ENCODE measurements at regions not wholly inside any gene's neighbourhood (a gene's known extent, or its start where the extent isn't known, plus 50 kb on each side); places are given as distances from the start of the nearest gene placed in this dataset.
"Not testable (repeated sequence)": the region's sequence is repeated elsewhere in the genome, so short reads cannot be mapped to it uniquely, and the experiment has no call there.

DNA sequence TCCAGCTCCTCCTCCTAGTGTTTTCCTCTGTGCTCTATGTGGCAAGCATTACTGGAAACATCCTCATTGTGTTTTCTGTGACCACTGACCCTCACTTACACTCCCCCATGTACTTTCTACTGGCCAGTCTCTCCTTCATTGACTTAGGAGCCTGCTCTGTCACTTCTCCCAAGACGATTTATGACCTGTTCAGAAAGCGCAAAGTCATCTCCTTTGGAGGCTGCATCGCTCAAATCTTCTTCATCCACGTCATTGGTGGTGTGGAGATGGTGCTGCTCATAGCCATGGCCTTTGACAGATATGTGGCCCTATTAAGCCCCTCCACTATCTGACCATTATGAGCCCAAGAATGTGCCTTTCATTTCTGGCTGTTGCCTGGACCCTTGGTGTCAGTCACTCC is 64.0 kb downstream of the OR4F15 start:
- H3K4me3 Mint-ChIP-seq; H3K4me1 Mint-ChIP-seq; ATAC-seq; CTCF ChIA-PET; H3K27ac Mint-ChIP-seq; H3K9me3 Mint-ChIP-seq (ENCODE audit: low read depth); POLR2A ChIA-PET; H3K27me3 Mint-ChIP-seq; H3K36me3 Mint-ChIP-seq (ENCODE audit: low read depth); DNase-seq; intact Hi-C loops (cut with DNase I, micrococcal nuclease): not testable (repeated sequence)

GRCh38 chr15:101877649-101878048 is 65.6 kb downstream of the OR4F15 start:
- H3K4me1 Mint-ChIP-seq; H3K27me3 Mint-ChIP-seq; H3K4me3 Mint-ChIP-seq; H3K9me3 Mint-ChIP-seq (ENCODE audit: low read depth); POLR2A ChIA-PET; intact Hi-C loops (cut with DNase I, micrococcal nuclease); H3K36me3 Mint-ChIP-seq (ENCODE audit: low read depth); ATAC-seq; H3K27ac Mint-ChIP-seq; CTCF ChIA-PET; DNase-seq: not testable (repeated sequence)

- H3K9me3 Mint-ChIP-seq (ENCODE audit: low read depth); H3K36me3 Mint-ChIP-seq (ENCODE audit: low read depth); intact Hi-C loops (cut with DNase I, micrococcal nuclease); H3K27ac Mint-ChIP-seq; DNase-seq; H3K4me3 Mint-ChIP-seq; CTCF ChIA-PET; H3K27me3 Mint-ChIP-seq; POLR2A ChIA-PET; H3K4me1 Mint-ChIP-seq; ATAC-seq: not testable (repeated sequence)
Measured at GRCh38 chr15:101912349-101913287, 100.6 kb downstream of the OR4F15 start.

DNA sequence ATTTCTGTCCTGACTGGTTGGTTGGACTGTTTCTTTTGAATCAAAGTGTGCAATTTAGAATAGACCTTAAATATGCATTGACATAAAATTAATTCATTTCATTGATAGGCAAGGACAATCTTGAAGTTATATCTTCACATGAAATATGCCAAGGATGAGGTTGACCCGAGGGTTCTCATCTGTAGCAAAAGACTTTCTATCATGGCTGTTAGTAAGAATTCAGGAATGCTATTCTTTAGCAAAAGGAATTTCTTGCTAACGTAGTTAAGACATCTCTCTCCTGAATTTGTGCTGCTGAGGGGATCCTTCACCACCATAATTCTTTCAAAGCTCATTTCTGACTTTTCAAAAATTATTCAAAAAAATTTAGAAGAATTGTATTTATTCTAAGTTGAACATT is 112.6 kb downstream of the OR4F15 start:
- POLR2A ChIA-PET; CTCF ChIA-PET; H3K36me3 Mint-ChIP-seq (ENCODE audit: low read depth); intact Hi-C loops (cut with DNase I, micrococcal nuclease); H3K9me3 Mint-ChIP-seq (ENCODE audit: low read depth); H3K27me3 Mint-ChIP-seq; H3K27ac Mint-ChIP-seq; H3K4me3 Mint-ChIP-seq; ATAC-seq; DNase-seq; H3K4me1 Mint-ChIP-seq: not testable (repeated sequence)

DNA sequence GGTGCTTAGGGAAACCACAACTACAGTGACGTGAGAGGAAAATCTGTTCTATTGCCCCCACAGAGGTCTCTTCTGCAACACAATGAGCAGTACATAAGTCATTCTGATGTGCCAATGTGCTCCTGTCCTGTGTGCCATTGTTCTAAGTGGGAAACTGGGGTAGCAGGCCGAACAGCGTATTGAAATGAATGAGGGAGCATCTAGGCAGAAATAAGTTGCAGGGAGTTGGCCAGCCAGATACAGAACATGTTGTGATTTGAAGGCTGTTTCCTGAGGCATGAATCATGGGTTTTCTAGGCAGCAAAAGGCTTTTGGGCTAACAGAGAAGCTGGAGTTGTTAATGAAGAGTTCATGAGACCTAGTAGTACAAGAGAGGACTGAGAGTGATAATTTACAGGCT is 122.5 kb downstream of the OR4F15 start:
- CTCF ChIA-PET; intact Hi-C loops (cut with DNase I, micrococcal nuclease); H3K27ac Mint-ChIP-seq; POLR2A ChIA-PET; H3K4me3 Mint-ChIP-seq; H3K36me3 Mint-ChIP-seq (ENCODE audit: low read depth); ATAC-seq; H3K4me1 Mint-ChIP-seq; DNase-seq; H3K9me3 Mint-ChIP-seq (ENCODE audit: low read depth); H3K27me3 Mint-ChIP-seq: not testable (repeated sequence)

GRCh38 chr15:101937362-101937761 is 125.4 kb downstream of the OR4F15 start:
- H3K36me3 Mint-ChIP-seq (ENCODE audit: low read depth); H3K4me1 Mint-ChIP-seq; DNase-seq; H3K27me3 Mint-ChIP-seq; ATAC-seq; POLR2A ChIA-PET; CTCF ChIA-PET; intact Hi-C loops (cut with DNase I, micrococcal nuclease); H3K4me3 Mint-ChIP-seq; H3K27ac Mint-ChIP-seq; H3K9me3 Mint-ChIP-seq (ENCODE audit: low read depth): not testable (repeated sequence)

DNA sequence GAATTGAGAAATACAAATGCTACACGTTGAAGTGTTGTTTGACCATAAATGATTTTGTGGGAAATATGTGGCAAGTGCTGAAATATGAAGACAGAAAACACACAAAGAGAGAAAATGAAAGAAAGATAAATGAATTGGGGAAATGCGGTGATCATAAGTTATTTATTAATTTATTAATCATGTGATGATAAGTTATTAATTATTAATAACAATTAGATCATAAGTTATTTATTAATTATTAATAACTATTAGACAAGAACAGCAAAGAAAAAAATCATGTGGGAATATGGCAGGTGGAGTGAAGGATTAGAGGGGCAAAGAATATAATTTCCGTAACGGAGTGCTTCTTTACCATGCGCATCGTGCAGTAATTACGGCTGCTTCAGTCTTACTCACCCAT is 126.6 kb downstream of the OR4F15 start:
- H3K4me3 Mint-ChIP-seq; H3K27ac Mint-ChIP-seq; POLR2A ChIA-PET; H3K36me3 Mint-ChIP-seq (ENCODE audit: low read depth); CTCF ChIA-PET; H3K9me3 Mint-ChIP-seq (ENCODE audit: low read depth); intact Hi-C loops (cut with DNase I, micrococcal nuclease); ATAC-seq; H3K4me1 Mint-ChIP-seq; DNase-seq; H3K27me3 Mint-ChIP-seq: not testable (repeated sequence)

DNA sequence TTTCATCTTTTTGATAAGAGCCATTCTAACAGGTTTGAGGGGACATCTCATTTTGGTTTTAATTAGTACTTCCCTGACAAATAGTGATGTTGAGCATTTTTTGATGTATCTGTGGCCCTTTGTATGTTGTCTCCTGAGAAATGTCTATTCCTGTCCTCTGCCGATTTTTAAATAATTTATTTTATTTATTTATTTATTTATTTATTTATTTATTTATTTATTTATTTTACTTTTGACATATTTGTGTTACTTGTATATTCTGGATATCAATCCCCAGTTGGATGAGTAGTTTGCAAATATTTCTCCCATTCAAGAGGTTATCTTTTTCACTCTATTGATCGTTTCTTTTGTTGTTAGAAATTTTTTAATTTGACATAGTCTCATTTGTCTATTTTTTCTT is 133.9 kb downstream of the OR4F15 start:
- H3K4me3 Mint-ChIP-seq; H3K36me3 Mint-ChIP-seq (ENCODE audit: low read depth); intact Hi-C loops (cut with DNase I, micrococcal nuclease); H3K9me3 Mint-ChIP-seq (ENCODE audit: low read depth); DNase-seq; H3K27me3 Mint-ChIP-seq; CTCF ChIA-PET; POLR2A ChIA-PET; H3K27ac Mint-ChIP-seq; ATAC-seq; H3K4me1 Mint-ChIP-seq: not testable (repeated sequence)

DNA sequence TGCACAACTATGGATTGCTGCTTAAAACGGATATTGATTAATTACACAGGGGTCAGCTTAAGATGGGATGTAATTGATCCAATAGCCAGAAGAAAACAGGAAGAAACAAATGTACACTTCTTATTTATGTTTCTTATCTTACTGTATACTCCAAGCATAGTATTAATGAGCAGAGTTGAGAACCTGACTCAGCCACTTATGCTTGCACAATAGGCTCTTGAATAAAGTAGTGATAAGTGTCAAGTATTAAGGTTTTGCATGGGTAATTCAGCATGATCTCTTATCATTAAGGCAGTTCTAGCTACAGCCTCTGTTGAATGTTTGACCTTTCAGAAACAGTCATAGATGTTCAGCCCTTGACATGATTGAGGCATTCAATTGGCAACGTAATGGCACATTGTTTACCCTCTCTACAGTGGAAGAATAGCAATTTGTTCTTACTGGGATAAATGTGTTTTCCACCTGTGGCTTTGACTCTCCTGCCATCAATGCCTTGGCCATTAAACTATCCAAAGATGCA is 136.5 kb downstream of the OR4F15 start:
- CTCF ChIA-PET; H3K4me1 Mint-ChIP-seq; intact Hi-C loops (cut with DNase I, micrococcal nuclease); DNase-seq; H3K27me3 Mint-ChIP-seq; H3K27ac Mint-ChIP-seq; ATAC-seq; H3K4me3 Mint-ChIP-seq; H3K36me3 Mint-ChIP-seq (ENCODE audit: low read depth); H3K9me3 Mint-ChIP-seq (ENCODE audit: low read depth); POLR2A ChIA-PET: not testable (repeated sequence)

DNA sequence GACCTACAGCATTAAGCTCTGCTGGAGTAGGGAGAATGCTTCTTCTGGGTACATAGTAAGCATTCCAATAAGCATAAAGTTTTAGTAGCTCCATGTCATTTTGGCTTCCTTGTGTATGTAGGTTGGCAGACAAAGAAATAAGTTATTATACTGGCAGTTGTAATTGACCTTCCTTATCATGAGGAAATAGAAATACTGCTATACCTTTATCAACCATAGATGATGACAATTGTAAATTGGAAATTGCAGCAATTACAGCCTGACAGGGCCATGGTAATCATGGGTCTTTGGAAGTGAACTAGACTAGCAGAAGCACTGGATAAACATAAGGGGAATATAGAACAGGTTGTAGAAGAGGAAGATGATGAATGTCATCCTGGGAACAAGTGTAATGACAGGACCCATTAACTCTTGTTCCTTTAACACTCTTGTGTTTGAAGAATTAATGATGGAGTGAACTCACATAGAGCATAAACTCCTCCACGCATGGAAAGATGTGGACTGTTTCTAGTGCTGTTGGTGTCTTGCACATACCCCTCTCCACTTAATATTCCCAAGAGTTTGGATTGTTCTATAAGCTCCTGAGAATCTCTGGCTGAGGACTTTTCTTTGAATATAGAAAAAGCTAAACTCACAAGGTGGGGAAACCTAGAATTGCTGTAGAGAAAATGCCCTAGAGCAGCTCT is 137.5 kb downstream of the OR4F15 start:
- H3K4me1 Mint-ChIP-seq; H3K9me3 Mint-ChIP-seq (ENCODE audit: low read depth); H3K27ac Mint-ChIP-seq; H3K36me3 Mint-ChIP-seq (ENCODE audit: low read depth); CTCF ChIA-PET; H3K4me3 Mint-ChIP-seq; ATAC-seq; DNase-seq; H3K27me3 Mint-ChIP-seq; POLR2A ChIA-PET; intact Hi-C loops (cut with DNase I, micrococcal nuclease): not testable (repeated sequence)

DNA sequence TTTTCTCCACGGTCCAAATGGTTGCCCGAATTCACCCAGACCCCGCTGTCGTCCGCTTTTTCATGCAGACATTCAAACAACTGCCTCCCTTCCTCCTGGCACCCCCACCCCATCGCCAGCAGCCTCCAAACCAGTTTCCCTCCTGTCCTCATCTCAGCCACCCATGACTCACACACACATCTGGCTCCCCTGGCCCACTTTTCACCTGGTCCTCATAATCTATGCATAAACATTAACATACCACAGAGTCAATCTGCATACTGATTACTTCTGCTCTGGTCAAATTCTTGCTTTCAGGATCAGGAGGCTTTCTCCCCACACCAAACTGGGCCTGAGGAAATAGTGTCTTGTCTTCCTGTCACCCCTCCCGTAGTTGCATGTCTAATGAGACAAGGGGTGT is 142.0 kb downstream of the OR4F15 start:
- ATAC-seq; H3K27ac Mint-ChIP-seq; intact Hi-C loops (cut with DNase I, micrococcal nuclease); H3K4me1 Mint-ChIP-seq; CTCF ChIA-PET; POLR2A ChIA-PET; H3K36me3 Mint-ChIP-seq (ENCODE audit: low read depth); H3K4me3 Mint-ChIP-seq; H3K27me3 Mint-ChIP-seq; H3K9me3 Mint-ChIP-seq (ENCODE audit: low read depth); DNase-seq: not testable (repeated sequence)

GRCh38 chr15:101955840-101956239 is 143.8 kb downstream of the OR4F15 start:
- H3K36me3 Mint-ChIP-seq (ENCODE audit: low read depth); H3K27ac Mint-ChIP-seq; CTCF ChIA-PET; H3K27me3 Mint-ChIP-seq; H3K4me3 Mint-ChIP-seq; H3K4me1 Mint-ChIP-seq; intact Hi-C loops (cut with DNase I, micrococcal nuclease); POLR2A ChIA-PET; DNase-seq; ATAC-seq; H3K9me3 Mint-ChIP-seq (ENCODE audit: low read depth): not testable (repeated sequence)
